ENCODE measurements at regions not wholly inside any gene's neighbourhood (a gene's known extent, or its start where the extent isn't known, plus 50 kb on each side); places are given as distances from the start of the nearest gene placed in this dataset.
"Not testable (repeated sequence)": the region's sequence is repeated elsewhere in the genome, so short reads cannot be mapped to it uniquely, and the experiment has no call there.

GRCh38 chr4:107419052-107419451 is 301.0 kb downstream of the PAPSS1 start:
- DNase-seq (ENCODE audit: insufficient read length) (no peak), FAIRE-seq (no peak)
- TF ChIP-seq POLR2AphosphoS5 (IDR thresholded peaks at IDR 0.05; ENCODE audit: low read depth, low read length): no peak
- no peak for TF ChIP-seq TAF1 (IDR thresholded peaks at IDR 0.05; ENCODE audit: borderline replicate concordance, low read depth, low read length)
- no peak for TF ChIP-seq POLR2A (IDR thresholded peaks at IDR 0.05; ENCODE audit: low read depth, low read length)

- not testable (repeated sequence) for FAIRE-seq
Measured at GRCh38 chr4:107415490-107415889, 304.5 kb downstream of the PAPSS1 start.

GRCh38 chr4:107409872-107410271 is 310.2 kb downstream of the PAPSS1 start:
- not testable (repeated sequence) for FAIRE-seq; DNase-seq (ENCODE audit: insufficient read length)

More at GRCh38 chr4:107415490-107415889, 304.5 kb downstream of the PAPSS1 start:
- not testable (repeated sequence) for DNase-seq (ENCODE audit: insufficient read length)

- DNase-seq (ENCODE audit: insufficient read length) (no peak), FAIRE-seq (no peak)
- TF ChIP-seq POLR2AphosphoS5 (IDR thresholded peaks at IDR 0.05; ENCODE audit: low read depth, low read length) (no peak), TAF1 (IDR thresholded peaks at IDR 0.05; ENCODE audit: borderline replicate concordance, low read depth, low read length) (no peak), POLR2A (IDR thresholded peaks at IDR 0.05; ENCODE audit: low read depth, low read length) (no peak)
Measured at GRCh38 chr4:107408968-107409367, 311.1 kb downstream of the PAPSS1 start.

- FAIRE-seq (no peak), DNase-seq (ENCODE audit: insufficient read length) (no peak)
- no peak for TF ChIP-seq POLR2A (IDR thresholded peaks at IDR 0.05; ENCODE audit: low read depth, low read length)
- no peak for TF ChIP-seq POLR2AphosphoS5 (IDR thresholded peaks at IDR 0.05; ENCODE audit: low read depth, low read length)
Measured at GRCh38 chr4:107404591-107405300, 315.3 kb downstream of the PAPSS1 start.

GRCh38 chr4:107402291-107402690 is 317.7 kb downstream of the PAPSS1 start:
- no peak for FAIRE-seq
- no peak for DNase-seq (ENCODE audit: insufficient read length)
- TF ChIP-seq POLR2A (IDR thresholded peaks at IDR 0.05; ENCODE audit: low read depth, low read length): no peak
- TF ChIP-seq TAF1 (IDR thresholded peaks at IDR 0.05; ENCODE audit: borderline replicate concordance, low read depth, low read length): no peak
- TF ChIP-seq POLR2AphosphoS5 (IDR thresholded peaks at IDR 0.05; ENCODE audit: low read depth, low read length): no peak

- FAIRE-seq (no peak), DNase-seq (ENCODE audit: insufficient read length) (no peak)
- TF ChIP-seq TAF1 (IDR thresholded peaks at IDR 0.05; ENCODE audit: borderline replicate concordance, low read depth, low read length) (no peak), POLR2AphosphoS5 (IDR thresholded peaks at IDR 0.05; ENCODE audit: low read depth, low read length) (no peak)
Measured at GRCh38 chr4:107392951-107393350, 327.1 kb downstream of the PAPSS1 start.

- FAIRE-seq (no peak), DNase-seq (ENCODE audit: insufficient read length) (no peak)
- TF ChIP-seq POLR2AphosphoS5 (IDR thresholded peaks at IDR 0.05; ENCODE audit: low read depth, low read length): no peak
- TF ChIP-seq TAF1 (IDR thresholded peaks at IDR 0.05; ENCODE audit: borderline replicate concordance, low read depth, low read length): no peak
- no peak for TF ChIP-seq POLR2A (IDR thresholded peaks at IDR 0.05; ENCODE audit: low read depth, low read length)
Measured at GRCh38 chr4:107392380-107392779, 327.7 kb downstream of the PAPSS1 start.

- DNase-seq (ENCODE audit: insufficient read length): no peak
- TF ChIP-seq TAF1 (IDR thresholded peaks at IDR 0.05; ENCODE audit: borderline replicate concordance, low read depth, low read length): no peak
- no peak for TF ChIP-seq POLR2AphosphoS5 (IDR thresholded peaks at IDR 0.05; ENCODE audit: low read depth, low read length)
- no peak for TF ChIP-seq POLR2A (IDR thresholded peaks at IDR 0.05; ENCODE audit: low read depth, low read length)
- no peak for FAIRE-seq
Measured at GRCh38 chr4:107391630-107392028, 328.4 kb downstream of the PAPSS1 start.

- FAIRE-seq: no peak
- no peak for DNase-seq (ENCODE audit: insufficient read length)
- TF ChIP-seq POLR2AphosphoS5 (IDR thresholded peaks at IDR 0.05; ENCODE audit: low read depth, low read length): no peak
- no peak for TF ChIP-seq TAF1 (IDR thresholded peaks at IDR 0.05; ENCODE audit: borderline replicate concordance, low read depth, low read length)
- TF ChIP-seq POLR2A (IDR thresholded peaks at IDR 0.05; ENCODE audit: low read depth, low read length): no peak
Measured at GRCh38 chr4:107391009-107391629, 328.9 kb downstream of the PAPSS1 start.

- no peak for TF ChIP-seq POLR2A (IDR thresholded peaks at IDR 0.05; ENCODE audit: low read depth, low read length)
- no peak for TF ChIP-seq POLR2AphosphoS5 (IDR thresholded peaks at IDR 0.05; ENCODE audit: low read depth, low read length)
- no peak for TF ChIP-seq TAF1 (IDR thresholded peaks at IDR 0.05; ENCODE audit: borderline replicate concordance, low read depth, low read length)
- no peak for FAIRE-seq
- no peak for DNase-seq (ENCODE audit: insufficient read length)
Measured at GRCh38 chr4:107389965-107390364, 330.1 kb downstream of the PAPSS1 start.

GRCh38 chr4:107388736-107389274 is 331.2 kb downstream of the PAPSS1 start:
- TF ChIP-seq POLR2AphosphoS5 (IDR thresholded peaks at IDR 0.05; ENCODE audit: low read depth, low read length) (no peak), POLR2A (IDR thresholded peaks at IDR 0.05; ENCODE audit: low read depth, low read length) (no peak), TAF1 (IDR thresholded peaks at IDR 0.05; ENCODE audit: borderline replicate concordance, low read depth, low read length) (no peak)
- FAIRE-seq: no peak
- no peak for DNase-seq (ENCODE audit: insufficient read length)
